Endothelial cell (in vitro differentiated cells): ENCODE measurements at regions not wholly inside any gene's neighbourhood (a gene's known extent, or its start where the extent isn't known, plus 50 kb on each side); places are given as distances from the start of the nearest gene placed in this dataset.

ENCODE experiments used
- DNase-seq: peaks from one replicate; pipeline ENCODE4 v3.0.0; 2021; ENCODE audit warnings: low spot score
- H3K27ac Mint-ChIP-seq: one replicate; pipeline ENCODE4 v1.8.0; 2021; ENCODE audit warnings: mixed read lengths, inconsistent platforms; ENCODE audit not compliant: unreplicated experiment
- H3K27me3 Mint-ChIP-seq: one replicate; pipeline ENCODE4 v1.8.0; 2021; ENCODE audit warnings: mild to moderate bottlenecking, moderate library complexity, mixed read lengths, inconsistent platforms; ENCODE audit not compliant: unreplicated experiment
- H3K36me3 Mint-ChIP-seq: one replicate; pipeline ENCODE4 v1.8.0; 2021; ENCODE audit warnings: mild to moderate bottlenecking, low read depth, mixed read lengths, inconsistent platforms; ENCODE audit not compliant: unreplicated experiment
- H3K4me1 Mint-ChIP-seq: one replicate; pipeline ENCODE4 v1.8.0; 2021; ENCODE audit warnings: mild to moderate bottlenecking, mixed read lengths, inconsistent platforms; ENCODE audit not compliant: unreplicated experiment
- H3K4me3 Mint-ChIP-seq: one replicate; pipeline ENCODE4 v1.8.0; 2021; ENCODE audit warnings: mild to moderate bottlenecking, mixed read lengths, inconsistent platforms; ENCODE audit not compliant: unreplicated experiment
- H3K9me3 Mint-ChIP-seq: one replicate; pipeline ENCODE4 v1.8.0; 2021; ENCODE audit warnings: mixed read lengths, inconsistent platforms; ENCODE audit not compliant: unreplicated experiment
- TF ChIP-seq, protein P1 (sequence below): fragments of 200-600 bp; sonication (generic); IDR thresholded peaks from one replicate; pipeline ENCODE4 v1.5.0; 2021; ENCODE audit warnings: antibody characterized with exemption; ENCODE audit not compliant: unreplicated experiment

DNA sequence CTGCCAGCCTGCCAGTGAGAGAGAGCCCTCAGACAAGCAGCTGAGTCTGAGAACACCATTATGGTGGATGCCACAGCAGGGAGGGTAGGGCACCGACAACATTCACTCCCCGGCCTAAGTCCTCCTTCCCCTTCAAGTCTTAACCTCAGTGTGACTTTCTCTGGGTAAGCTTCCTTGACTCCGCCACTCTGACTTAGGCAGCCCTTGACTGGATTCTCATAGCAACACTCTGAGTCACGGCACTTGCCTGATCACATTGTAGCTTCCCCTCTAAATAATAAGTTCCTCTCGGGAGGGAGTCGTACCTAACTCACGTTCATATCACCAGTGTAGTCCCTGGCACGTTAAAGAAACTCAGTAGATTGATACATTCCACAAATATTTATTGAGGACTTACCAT lies 180.5 kb downstream of the FOXB1 start:
- H3K27me3 Mint-ChIP-seq = no peaks in the 10 kb centered on the region
- TF ChIP-seq, protein P1, sequence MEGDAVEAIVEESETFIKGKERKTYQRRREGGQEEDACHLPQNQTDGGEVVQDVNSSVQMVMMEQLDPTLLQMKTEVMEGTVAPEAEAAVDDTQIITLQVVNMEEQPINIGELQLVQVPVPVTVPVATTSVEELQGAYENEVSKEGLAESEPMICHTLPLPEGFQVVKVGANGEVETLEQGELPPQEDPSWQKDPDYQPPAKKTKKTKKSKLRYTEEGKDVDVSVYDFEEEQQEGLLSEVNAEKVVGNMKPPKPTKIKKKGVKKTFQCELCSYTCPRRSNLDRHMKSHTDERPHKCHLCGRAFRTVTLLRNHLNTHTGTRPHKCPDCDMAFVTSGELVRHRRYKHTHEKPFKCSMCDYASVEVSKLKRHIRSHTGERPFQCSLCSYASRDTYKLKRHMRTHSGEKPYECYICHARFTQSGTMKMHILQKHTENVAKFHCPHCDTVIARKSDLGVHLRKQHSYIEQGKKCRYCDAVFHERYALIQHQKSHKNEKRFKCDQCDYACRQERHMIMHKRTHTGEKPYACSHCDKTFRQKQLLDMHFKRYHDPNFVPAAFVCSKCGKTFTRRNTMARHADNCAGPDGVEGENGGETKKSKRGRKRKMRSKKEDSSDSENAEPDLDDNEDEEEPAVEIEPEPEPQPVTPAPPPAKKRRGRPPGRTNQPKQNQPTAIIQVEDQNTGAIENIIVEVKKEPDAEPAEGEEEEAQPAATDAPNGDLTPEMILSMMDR = no peak
- H3K4me3 Mint-ChIP-seq = no peak overlapping the region
- no peak for DNase-seq
- H3K4me1 Mint-ChIP-seq = peaks cover 5% of the 10 kb centered on the region
- no peaks in the 10 kb centered on the region for H3K36me3 Mint-ChIP-seq
- H3K9me3 Mint-ChIP-seq = no peaks in the 10 kb centered on the region
- H3K27ac Mint-ChIP-seq = no peak overlapping the region

- H3K27me3 Mint-ChIP-seq = no peaks in the 10 kb centered on the region
- no peaks in the 10 kb centered on the region for H3K36me3 Mint-ChIP-seq
- no peak for DNase-seq
- H3K4me1 Mint-ChIP-seq = peaks cover 4% of the 10 kb centered on the region
- no peak overlapping the region for H3K4me3 Mint-ChIP-seq
- no peaks in the 10 kb centered on the region for H3K9me3 Mint-ChIP-seq
- TF ChIP-seq, protein P1 = no peak
- H3K27ac Mint-ChIP-seq = no peak overlapping the region
Measured at GRCh38 chr15:60191016-60191415, 186.9 kb downstream of the FOXB1 start.

DNA sequence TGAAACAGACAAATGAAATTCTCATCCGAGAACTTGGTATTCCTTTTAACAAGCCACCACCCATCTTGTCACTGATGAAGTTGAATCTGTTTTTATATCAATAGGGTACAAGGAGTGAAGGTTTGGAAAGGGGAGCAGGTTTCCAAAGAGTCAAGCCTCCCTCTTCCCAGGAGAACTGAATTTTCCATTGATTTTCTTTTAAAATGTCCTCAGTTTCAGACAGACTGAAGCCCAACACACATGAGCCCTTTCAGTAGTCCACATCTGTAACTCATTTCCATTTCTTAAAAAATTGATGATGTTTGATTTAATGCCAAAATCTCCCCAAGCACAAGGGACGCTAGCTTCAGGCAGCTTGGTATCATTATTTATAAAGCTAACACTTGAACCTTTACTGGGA lies 187.7 kb downstream of the FOXB1 start:
- Mint-ChIP-seq H3K36me3 (no peaks in the 10 kb centered on the region), H3K27ac (no peak overlapping the region), H3K9me3 (no peaks in the 10 kb centered on the region), H3K4me3 (no peak overlapping the region), H3K27me3 (no peaks in the 10 kb centered on the region), H3K4me1 (peaks cover 4% of the 10 kb centered on the region)
- DNase-seq = no peak
- TF ChIP-seq, protein P1 = no peak

- H3K36me3 Mint-ChIP-seq = no peaks in the 10 kb centered on the region
- TF ChIP-seq, protein P1 = no peak
- H3K4me3 Mint-ChIP-seq = no peak overlapping the region
- peaks cover 4% of the 10 kb centered on the region for H3K4me1 Mint-ChIP-seq
- peaks cover 2% of the 10 kb centered on the region for H3K27me3 Mint-ChIP-seq
- H3K27ac Mint-ChIP-seq = no peak overlapping the region
- no peak for DNase-seq
- no peaks in the 10 kb centered on the region for H3K9me3 Mint-ChIP-seq
Measured at GRCh38 chr15:60195611-60196010, 191.5 kb downstream of the FOXB1 start.

GRCh38 chr15:60204131-60204885 lies 193.5 kb downstream of the ANXA2 start:
- Mint-ChIP-seq H3K4me1 (no peaks in the 10 kb centered on the region), H3K9me3 (no peaks in the 10 kb centered on the region), H3K4me3 (no peak overlapping the region), H3K36me3 (no peaks in the 10 kb centered on the region), H3K27me3 (no peaks in the 10 kb centered on the region), H3K27ac (no peak overlapping the region)
- TF ChIP-seq, protein P1 = no peak
- DNase-seq = no peak
